ENCODE measurements at regions not wholly inside any gene's neighbourhood (a gene's known extent, or its start where the extent isn't known, plus 50 kb on each side); places are given as distances from the start of the nearest gene placed in this dataset.

DNA sequence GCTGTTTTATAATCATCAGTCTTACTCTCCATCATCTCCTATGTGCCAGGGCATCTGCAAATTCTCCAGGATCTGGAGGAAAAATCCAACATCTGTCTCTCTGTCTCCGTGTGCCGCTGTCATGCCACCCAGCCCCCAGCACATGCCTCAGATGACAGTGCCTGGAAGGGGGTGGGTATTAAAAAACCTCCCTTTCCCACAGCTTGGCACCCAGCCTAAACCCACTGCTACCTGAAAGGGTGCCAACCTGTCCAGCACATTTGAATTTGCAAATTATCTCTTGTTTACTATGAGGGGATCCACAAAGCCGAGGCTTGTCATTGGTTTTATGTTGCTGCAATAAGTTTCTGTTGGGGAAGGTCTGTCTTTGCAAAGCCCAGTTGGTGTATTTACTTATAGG is 73.1 kb downstream of the EMX2 start:
- no peak for DNase-seq (ENCODE audit: extremely low read depth, low read depth)
- TF ChIP-seq, protein P1, sequence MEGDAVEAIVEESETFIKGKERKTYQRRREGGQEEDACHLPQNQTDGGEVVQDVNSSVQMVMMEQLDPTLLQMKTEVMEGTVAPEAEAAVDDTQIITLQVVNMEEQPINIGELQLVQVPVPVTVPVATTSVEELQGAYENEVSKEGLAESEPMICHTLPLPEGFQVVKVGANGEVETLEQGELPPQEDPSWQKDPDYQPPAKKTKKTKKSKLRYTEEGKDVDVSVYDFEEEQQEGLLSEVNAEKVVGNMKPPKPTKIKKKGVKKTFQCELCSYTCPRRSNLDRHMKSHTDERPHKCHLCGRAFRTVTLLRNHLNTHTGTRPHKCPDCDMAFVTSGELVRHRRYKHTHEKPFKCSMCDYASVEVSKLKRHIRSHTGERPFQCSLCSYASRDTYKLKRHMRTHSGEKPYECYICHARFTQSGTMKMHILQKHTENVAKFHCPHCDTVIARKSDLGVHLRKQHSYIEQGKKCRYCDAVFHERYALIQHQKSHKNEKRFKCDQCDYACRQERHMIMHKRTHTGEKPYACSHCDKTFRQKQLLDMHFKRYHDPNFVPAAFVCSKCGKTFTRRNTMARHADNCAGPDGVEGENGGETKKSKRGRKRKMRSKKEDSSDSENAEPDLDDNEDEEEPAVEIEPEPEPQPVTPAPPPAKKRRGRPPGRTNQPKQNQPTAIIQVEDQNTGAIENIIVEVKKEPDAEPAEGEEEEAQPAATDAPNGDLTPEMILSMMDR (IDR thresholded peaks at IDR 0.05; ENCODE audit: low read depth, low read length) = no peak

DNA sequence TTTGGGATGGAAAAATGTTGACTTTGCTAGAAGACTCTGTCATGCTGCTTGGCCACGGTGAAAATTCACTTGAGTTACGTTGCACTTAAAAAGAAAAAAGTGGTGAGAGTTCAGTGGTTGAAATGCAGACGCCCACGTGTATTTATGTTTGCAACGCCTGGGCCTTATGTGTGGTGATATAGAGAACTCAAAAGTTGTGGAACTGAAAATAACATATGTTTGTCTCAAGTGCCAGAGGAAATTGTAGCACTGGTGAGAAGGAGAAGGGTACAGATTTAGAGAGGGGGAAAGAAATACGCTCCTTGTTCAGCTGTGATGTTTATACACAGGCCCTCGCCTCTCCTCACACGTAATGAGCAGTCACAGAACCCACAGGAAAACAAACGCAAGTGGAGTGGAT is 73.6 kb downstream of the EMX2 start:
- DNase-seq (ENCODE audit: extremely low read depth, low read depth) = no peak
- TF ChIP-seq, protein P1 (IDR thresholded peaks at IDR 0.05; ENCODE audit: low read depth, low read length) = no peak

DNA sequence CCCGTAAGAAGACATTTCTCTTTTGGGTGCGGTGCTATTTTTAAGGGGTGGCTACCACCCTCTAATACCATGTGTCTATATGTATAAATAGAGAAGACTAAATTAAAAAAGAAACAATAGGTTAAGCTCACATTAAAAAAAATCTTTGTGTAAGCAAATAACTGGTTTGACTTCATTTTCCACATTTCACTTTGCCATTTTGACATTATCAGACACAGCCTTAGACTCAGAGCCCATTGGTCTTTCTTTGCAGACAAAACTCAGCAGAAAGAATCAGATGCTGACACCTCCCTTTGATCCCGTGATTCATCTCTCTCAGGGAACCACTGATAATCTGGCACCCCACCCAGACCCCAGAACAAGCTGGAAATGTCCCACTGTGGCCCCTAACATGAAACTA is 74.5 kb downstream of the EMX2 start:
- no peak for DNase-seq (ENCODE audit: extremely low read depth, low read depth)
- TF ChIP-seq, protein P1 (IDR thresholded peaks at IDR 0.05; ENCODE audit: low read depth, low read length) = no peak

GRCh38 chr10:117617659-117618058 is 75.1 kb downstream of the EMX2 start:
- DNase-seq (ENCODE audit: extremely low read depth, low read depth) = no peak
- TF ChIP-seq, protein P1 (IDR thresholded peaks at IDR 0.05; ENCODE audit: low read depth, low read length) = no peak

- TF ChIP-seq, protein P1 (IDR thresholded peaks at IDR 0.05; ENCODE audit: low read depth, low read length) = no peak
- DNase-seq (ENCODE audit: extremely low read depth, low read depth) = no peak
Observed at GRCh38 chr10:117619223-117619622, 76.7 kb downstream of the EMX2 start.

DNA sequence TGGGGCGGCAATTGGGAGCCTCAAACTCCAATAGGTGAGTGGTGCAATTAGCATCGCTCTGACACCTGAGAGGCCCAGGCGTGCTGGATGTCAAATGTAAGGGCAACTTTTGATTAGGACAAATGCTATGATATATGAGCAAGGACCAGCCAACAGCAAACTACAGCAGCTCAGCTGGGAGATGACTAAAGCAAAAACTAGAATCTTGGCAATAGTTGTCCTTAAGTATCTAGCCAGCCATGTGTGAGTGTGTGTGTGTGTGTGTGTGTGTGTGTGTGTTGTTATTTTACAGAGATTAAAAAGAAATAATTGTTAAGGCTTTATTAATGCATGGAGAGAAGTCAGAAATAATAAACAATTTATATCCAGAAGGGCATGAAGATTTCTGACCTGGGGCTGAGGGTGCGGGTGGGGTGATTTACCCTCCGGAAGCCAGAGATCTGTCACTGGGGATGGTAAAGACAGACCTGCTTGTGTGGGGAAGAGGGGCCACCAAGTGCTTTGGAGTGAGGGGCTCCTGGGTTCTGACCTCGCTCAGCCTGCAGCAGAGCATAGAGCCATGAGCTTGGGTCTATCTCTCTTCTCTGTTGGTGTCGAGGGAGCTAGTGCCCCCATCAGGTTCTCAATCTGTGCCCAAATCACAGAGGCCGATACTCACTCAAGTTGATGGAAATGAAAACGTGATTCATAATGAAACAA is 77.3 kb downstream of the EMX2 start:
- DNase-seq (ENCODE audit: extremely low read depth, low read depth) = no peak
- TF ChIP-seq, protein P1 (IDR thresholded peaks at IDR 0.05; ENCODE audit: low read depth, low read length) = no peak

DNA sequence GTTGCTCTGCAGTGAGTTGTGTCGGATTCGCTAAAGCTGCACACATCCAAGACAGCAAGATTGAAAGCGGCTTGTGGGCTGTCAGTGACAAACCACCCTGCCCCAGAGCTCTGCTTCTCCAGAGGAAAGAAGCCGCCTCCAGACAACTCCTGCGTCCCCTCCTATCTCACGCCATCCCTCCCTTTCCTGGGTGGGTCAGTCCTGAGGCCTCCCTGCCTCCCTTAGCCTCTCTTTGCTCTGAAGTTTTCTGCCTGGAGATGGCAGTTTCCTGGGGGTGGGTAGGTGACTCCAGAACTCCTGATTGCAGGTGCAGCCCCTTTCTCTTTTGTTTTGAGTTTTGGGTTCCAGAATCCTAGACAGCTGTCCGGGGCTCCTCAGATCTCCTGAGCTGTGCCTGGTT is 78.7 kb downstream of the EMX2 start:
- TF ChIP-seq, protein P1 (IDR thresholded peaks at IDR 0.05; ENCODE audit: low read depth, low read length) = no peak
- no peak for DNase-seq (ENCODE audit: extremely low read depth, low read depth)
